DMS 273 (cell line): ENCODE measurements at regions not wholly inside any gene's neighbourhood (a gene's known extent, or its start where the extent isn't known, plus 50 kb on each side); places are given as distances from the start of the nearest gene placed in this dataset.
"Not testable (repeated sequence)": the region's sequence is repeated elsewhere in the genome, so short reads cannot be mapped to it uniquely, and the experiment has no call there.

Experiments
- DNase-seq: peaks from one replicate; lab custom pipeline; 2025; ENCODE audit not compliant: unreplicated experiment; lab: John Stamatoyannopoulos, UW

- DNase-seq: no peak
Measured at GRCh38 chr2:240238786-240239185, 98.3 kb upstream of the OTOS start.

- DNase-seq: no peak
Measured at GRCh38 chr2:240239325-240239724, 98.9 kb upstream of the OTOS start.

- no peak for DNase-seq
Measured at GRCh38 chr2:240240017-240240734, 99.7 kb upstream of the OTOS start.

GRCh38 chr2:240240781-240241180 lies 100.3 kb upstream of the OTOS start:
- DNase-seq: no peak

GRCh38 chr2:240241572-240241971 lies 101.1 kb upstream of the OTOS start:
- no peak for DNase-seq

- not testable (repeated sequence) for DNase-seq
Measured at GRCh38 chr2:240243049-240243448, 102.6 kb upstream of the OTOS start.

GRCh38 chr2:240244543-240244942 lies 104.1 kb upstream of the OTOS start:
- DNase-seq: no peak

- DNase-seq: no peak
Measured at GRCh38 chr2:240245184-240245583, 104.7 kb upstream of the OTOS start.

GRCh38 chr2:240245706-240246105 lies 105.2 kb upstream of the OTOS start:
- no peak for DNase-seq

GRCh38 chr2:240246173-240246820 lies 105.8 kb upstream of the OTOS start:
- DNase-seq: no peak

- DNase-seq: no peak
Measured at GRCh38 chr2:240247241-240247867, 106.9 kb upstream of the OTOS start.

- DNase-seq: peak; percentile 68
Measured at GRCh38 chr2:240247868-240248720, 107.6 kb upstream of the OTOS start.

- DNase-seq: no peak
Measured at GRCh38 chr2:240248721-240249422, 108.4 kb upstream of the OTOS start.

- DNase-seq: no peak
Measured at GRCh38 chr2:240249423-240250149, 109.1 kb upstream of the OTOS start.

GRCh38 chr2:240250150-240250984 lies 109.9 kb upstream of the OTOS start:
- DNase-seq: no peak

- peak; percentile 79 for DNase-seq
Measured at GRCh38 chr2:240250985-240251847, 110.8 kb upstream of the OTOS start.

- no peak for DNase-seq
Measured at GRCh38 chr2:240251848-240252190, 111.4 kb upstream of the OTOS start.

GRCh38 chr2:240252191-240252871 lies 111.9 kb upstream of the OTOS start:
- no peak for DNase-seq
